ENCODE measurements at regions not wholly inside any gene's neighbourhood (a gene's known extent, or its start where the extent isn't known, plus 50 kb on each side); places are given as distances from the start of the nearest gene placed in this dataset.

DNA sequence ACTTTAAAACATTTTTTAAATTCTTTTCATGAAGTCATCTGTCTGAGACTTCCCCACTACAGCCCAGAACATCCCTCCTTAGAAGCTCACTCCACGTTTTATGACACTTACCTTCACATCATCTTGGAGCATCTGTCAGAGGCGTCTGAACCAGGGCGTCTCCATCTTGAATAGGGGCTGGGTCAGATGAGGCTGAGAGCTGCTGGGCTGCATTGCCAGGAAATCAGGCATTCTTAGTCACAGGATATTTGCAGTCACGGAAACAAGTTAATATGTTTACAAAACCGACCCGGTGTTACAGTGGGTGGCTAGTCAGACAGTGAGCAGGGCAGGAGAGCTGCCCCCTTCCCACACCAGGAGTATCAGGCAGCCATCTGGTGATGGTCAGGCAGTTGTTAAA, 456.5 kb downstream of the FBXO15 start:
- ChIA-PET POLR2A (interaction anchor here (0.6 kb wide), 1 partner anchor 56 kb away, joined by 3 read pairs; no protein-coding TSS in a partner anchor), CTCF (interaction anchor here (0.9 to 2.8 kb wide), 2 partner anchors 152 to 289 kb away, joined by 3 to 13 read pairs; no protein-coding TSS in a partner anchor)
- Histone ChIP-seq H3K4me3 (ENCODE audit: low read depth, low read length) (peak overlapping the region; percentile 52), H3K27ac (ENCODE audit: low read depth, low read length) (peak overlapping the region; percentile 80), H3K27me3 (ENCODE audit: control insufficient read depth, insufficient read depth, low read length) (no peaks in the 10 kb centered on the region), H3K9me3 (ENCODE audit: control insufficient read depth, insufficient read depth, low read length) (peaks cover 6% of the 10 kb centered on the region)
- TF ChIP-seq, protein P1, sequence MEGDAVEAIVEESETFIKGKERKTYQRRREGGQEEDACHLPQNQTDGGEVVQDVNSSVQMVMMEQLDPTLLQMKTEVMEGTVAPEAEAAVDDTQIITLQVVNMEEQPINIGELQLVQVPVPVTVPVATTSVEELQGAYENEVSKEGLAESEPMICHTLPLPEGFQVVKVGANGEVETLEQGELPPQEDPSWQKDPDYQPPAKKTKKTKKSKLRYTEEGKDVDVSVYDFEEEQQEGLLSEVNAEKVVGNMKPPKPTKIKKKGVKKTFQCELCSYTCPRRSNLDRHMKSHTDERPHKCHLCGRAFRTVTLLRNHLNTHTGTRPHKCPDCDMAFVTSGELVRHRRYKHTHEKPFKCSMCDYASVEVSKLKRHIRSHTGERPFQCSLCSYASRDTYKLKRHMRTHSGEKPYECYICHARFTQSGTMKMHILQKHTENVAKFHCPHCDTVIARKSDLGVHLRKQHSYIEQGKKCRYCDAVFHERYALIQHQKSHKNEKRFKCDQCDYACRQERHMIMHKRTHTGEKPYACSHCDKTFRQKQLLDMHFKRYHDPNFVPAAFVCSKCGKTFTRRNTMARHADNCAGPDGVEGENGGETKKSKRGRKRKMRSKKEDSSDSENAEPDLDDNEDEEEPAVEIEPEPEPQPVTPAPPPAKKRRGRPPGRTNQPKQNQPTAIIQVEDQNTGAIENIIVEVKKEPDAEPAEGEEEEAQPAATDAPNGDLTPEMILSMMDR (IDR thresholded peaks at IDR 0.05; ENCODE audit: low read depth, low read length) = no peak
- peak; percentile 77 for DNase-seq (ENCODE audit: low read depth, low spot score)

DNA sequence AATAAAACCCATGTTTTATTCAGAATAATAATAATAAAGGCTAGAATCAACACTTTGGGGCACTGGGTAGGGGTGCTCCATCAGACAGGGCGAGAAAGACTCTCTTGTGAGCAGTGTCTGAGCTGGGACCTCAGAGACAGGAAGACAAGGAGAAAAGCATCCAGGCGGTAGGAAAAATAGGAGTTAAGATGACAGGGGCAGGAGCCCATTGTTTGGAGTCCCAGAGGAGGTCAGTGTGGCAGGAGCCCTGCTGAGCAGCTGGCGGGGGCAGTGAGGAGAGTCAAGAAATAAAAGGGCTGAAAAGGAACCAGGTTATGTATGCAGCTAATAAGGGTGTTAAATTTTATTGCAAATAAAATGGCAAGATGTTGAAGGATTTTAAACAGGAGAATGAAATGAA, 457.4 kb downstream of the FBXO15 start:
- ChIA-PET POLR2A (interaction anchor here (0.5 kb wide), 1 partner anchor 179 kb away, joined by 3 read pairs; no protein-coding TSS in a partner anchor), CTCF (interaction anchor here (0.7 to 2.8 kb wide), 3 partner anchors 153 to 289 kb away, joined by 3 to 13 read pairs (median 3); no protein-coding TSS in a partner anchor)
- DNase-seq (ENCODE audit: low read depth, low spot score) = no peak
- Histone ChIP-seq H3K4me3 (ENCODE audit: low read depth, low read length) (peak overlapping the region; percentile 52), H3K9me3 (ENCODE audit: control insufficient read depth, insufficient read depth, low read length) (peaks cover 6% of the 10 kb centered on the region), H3K27me3 (ENCODE audit: control insufficient read depth, insufficient read depth, low read length) (no peaks in the 10 kb centered on the region), H3K27ac (ENCODE audit: low read depth, low read length) (peak overlapping the region; percentile 96)
- TF ChIP-seq, protein P1 (IDR thresholded peaks at IDR 0.05; ENCODE audit: low read depth, low read length) = no peak

GRCh38 chr18:73688851-73689711, 458.6 kb downstream of the FBXO15 start:
- Histone ChIP-seq H3K27me3 (ENCODE audit: control insufficient read depth, insufficient read depth, low read length) (no peaks in the 10 kb centered on the region), H3K4me3 (ENCODE audit: low read depth, low read length) (peak overlapping the region; percentile 52), H3K9me3 (ENCODE audit: control insufficient read depth, insufficient read depth, low read length) (peaks cover 6% of the 10 kb centered on the region), H3K27ac (ENCODE audit: low read depth, low read length) (peak overlapping the region; percentile 96)
- peak; percentile 86 for DNase-seq (ENCODE audit: low read depth, low spot score)
- ChIA-PET CTCF (interaction anchor here (2.8 kb wide), 1 partner anchor 154 kb away, joined by 13 read pairs; no protein-coding TSS in a partner anchor), POLR2A (interaction anchor here (1.3 to 1.6 kb wide), 4 partner anchors 26 to 269 kb away, joined by 4 to 10 read pairs (median 4); no protein-coding TSS in a partner anchor)
- TF ChIP-seq, protein P1 (IDR thresholded peaks at IDR 0.05; ENCODE audit: low read depth, low read length) = no peak

DNA sequence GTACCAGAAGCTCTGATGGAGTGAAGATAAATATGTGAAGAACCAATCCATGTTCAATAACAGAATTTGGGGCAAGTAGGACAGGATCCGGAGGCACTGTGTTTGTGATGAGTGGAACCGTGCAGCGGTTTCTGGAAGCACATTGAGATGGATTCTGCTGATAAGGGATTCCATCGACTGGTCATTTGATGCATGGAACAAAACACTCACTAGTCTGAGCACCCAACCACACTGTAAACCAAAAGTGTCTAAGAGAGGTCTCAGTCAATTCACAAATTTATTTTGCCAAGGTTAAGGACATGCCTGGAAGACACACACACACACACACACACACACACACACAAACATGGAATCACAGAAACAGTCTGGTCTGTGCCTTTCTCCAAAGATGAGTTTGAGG, 459.5 kb downstream of the FBXO15 start:
- H3K27me3 ChIP-seq (ENCODE audit: control insufficient read depth, insufficient read depth, low read length) = no peaks in the 10 kb centered on the region
- H3K9me3 ChIP-seq (ENCODE audit: control insufficient read depth, insufficient read depth, low read length) = peaks cover 6% of the 10 kb centered on the region
- no peak for DNase-seq (ENCODE audit: low read depth, low spot score)
- peak overlapping the region; percentile 84 for H3K27ac ChIP-seq (ENCODE audit: low read depth, low read length)
- ChIA-PET CTCF (interaction anchor here (1.6 kb wide), 1 partner anchor 155 kb away, joined by 4 read pairs; no protein-coding TSS in a partner anchor), POLR2A (interaction anchor here (1.3 to 1.6 kb wide), 4 partner anchors 27 to 268 kb away, joined by 4 to 10 read pairs (median 4); no protein-coding TSS in a partner anchor)
- no peak overlapping the region for H3K4me3 ChIP-seq (ENCODE audit: low read depth, low read length)
- TF ChIP-seq, protein P1 (IDR thresholded peaks at IDR 0.05; ENCODE audit: low read depth, low read length) = no peak

DNA sequence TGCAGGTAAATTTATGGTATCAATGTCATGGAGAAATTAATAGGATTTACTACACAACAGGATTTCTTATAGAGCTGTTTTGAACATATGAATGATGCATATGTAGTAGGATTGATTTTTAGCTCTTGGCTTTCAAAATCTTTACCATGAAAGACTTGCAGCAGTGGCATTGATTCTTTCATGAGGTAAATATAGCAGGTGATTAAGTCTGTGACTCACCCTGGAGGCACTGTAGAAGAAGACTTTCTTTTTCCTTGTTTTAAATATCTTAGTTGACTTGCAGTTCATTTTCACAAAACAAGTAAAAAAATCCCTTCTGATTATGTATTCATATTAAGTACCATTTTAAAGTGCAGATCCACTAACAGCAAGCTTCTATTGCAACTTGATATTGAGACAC, 463.0 kb downstream of the FBXO15 start:
- no peak for DNase-seq (ENCODE audit: low read depth, low spot score)

More for the DNA sequence above, 463.0 kb downstream of the FBXO15 start:
- no peak overlapping the region for H3K27ac ChIP-seq (ENCODE audit: low read depth, low read length)
- H3K4me3 ChIP-seq (ENCODE audit: low read depth, low read length) = no peak overlapping the region
- ChIA-PET CTCF (interaction anchor here (2.0 kb wide), 1 partner anchor 158 kb away, joined by 7 read pairs; no protein-coding TSS in a partner anchor), POLR2A (no interaction called here)
- TF ChIP-seq, protein P1 (IDR thresholded peaks at IDR 0.05; ENCODE audit: low read depth, low read length) = no peak
- H3K9me3 ChIP-seq (ENCODE audit: control insufficient read depth, insufficient read depth, low read length) = no peaks in the 10 kb centered on the region
- no peaks in the 10 kb centered on the region for H3K27me3 ChIP-seq (ENCODE audit: control insufficient read depth, insufficient read depth, low read length)
